ENCODE measurements at regions not wholly inside any gene's neighbourhood (a gene's known extent, or its start where the extent isn't known, plus 50 kb on each side); places are given as distances from the start of the nearest gene placed in this dataset.

DNA sequence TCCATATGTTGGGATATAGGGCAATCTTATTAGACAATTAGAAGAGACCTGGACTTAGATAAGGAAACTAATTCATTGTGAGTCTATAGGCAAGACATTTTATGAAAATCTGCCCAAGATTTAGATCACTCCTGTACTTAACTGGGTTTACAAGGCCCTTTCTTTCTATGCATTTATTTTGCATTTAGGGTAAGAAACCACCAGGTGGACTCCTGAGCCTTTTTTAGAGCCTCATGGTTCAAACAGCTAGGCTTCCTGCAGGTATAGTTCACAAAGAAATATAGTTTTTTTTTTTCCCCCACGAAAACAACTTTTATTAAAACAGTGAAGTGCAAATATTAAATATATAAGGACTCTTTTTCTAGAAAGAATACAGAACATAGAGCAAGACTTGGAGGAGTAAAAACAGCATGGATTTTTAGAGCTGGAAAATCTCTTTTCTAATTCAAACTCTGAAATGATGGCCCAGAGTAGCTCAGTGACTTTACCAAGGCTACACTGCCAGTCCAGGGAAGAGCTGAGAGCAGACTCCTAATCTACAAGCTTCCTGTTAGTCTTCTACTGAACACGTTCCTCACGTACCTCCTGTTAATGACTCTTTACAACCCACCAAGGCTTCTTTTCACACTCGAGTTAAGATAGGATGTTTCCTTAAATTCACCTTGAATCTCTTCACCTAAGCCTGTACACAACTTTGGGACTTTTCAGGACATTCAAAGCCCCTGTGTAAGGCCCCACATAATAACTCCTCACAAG lies 400.9 kb upstream of the ATP11B start:
- no TSS peak for BruUV-seq (replicated peaks)
- H3K4me1 ChIP-seq (replicated peaks; ENCODE audit: insufficient read depth): peaks cover 22% of the 10 kb centered on the region
- H3F3A ChIP-seq (ENCODE audit: insufficient read depth, low read depth): peaks cover 9% of the 10 kb centered on the region
- H3K4me2 ChIP-seq: no peak overlapping the region
- no peaks in the 10 kb centered on the region for H3K79me2 ChIP-seq (ENCODE audit: low read depth)
- H3K4me3 ChIP-seq: no peak overlapping the region
- TF ChIP-seq EZH2 (IDR thresholded peaks at IDR 0.05; ENCODE audit: low read depth): no peak
- TF ChIP-seq, protein P1, sequence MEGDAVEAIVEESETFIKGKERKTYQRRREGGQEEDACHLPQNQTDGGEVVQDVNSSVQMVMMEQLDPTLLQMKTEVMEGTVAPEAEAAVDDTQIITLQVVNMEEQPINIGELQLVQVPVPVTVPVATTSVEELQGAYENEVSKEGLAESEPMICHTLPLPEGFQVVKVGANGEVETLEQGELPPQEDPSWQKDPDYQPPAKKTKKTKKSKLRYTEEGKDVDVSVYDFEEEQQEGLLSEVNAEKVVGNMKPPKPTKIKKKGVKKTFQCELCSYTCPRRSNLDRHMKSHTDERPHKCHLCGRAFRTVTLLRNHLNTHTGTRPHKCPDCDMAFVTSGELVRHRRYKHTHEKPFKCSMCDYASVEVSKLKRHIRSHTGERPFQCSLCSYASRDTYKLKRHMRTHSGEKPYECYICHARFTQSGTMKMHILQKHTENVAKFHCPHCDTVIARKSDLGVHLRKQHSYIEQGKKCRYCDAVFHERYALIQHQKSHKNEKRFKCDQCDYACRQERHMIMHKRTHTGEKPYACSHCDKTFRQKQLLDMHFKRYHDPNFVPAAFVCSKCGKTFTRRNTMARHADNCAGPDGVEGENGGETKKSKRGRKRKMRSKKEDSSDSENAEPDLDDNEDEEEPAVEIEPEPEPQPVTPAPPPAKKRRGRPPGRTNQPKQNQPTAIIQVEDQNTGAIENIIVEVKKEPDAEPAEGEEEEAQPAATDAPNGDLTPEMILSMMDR (conservative IDR thresholded peaks at IDR 0.05): no peak; the same call in 1 of the 2 replicates
- no peak overlapping the region for H2AFZ ChIP-seq
- intact Hi-C loops (cut with micrococcal nuclease; ENCODE audit: unreplicated experiment): no loop called here
- no peak overlapping the region for H3K27ac ChIP-seq
- ChIA-PET POLR2A (ENCODE audit: unreplicated experiment) (no interaction called here), CTCF (no interaction called here)
- no peaks in the 10 kb centered on the region for H3K27me3 ChIP-seq (ENCODE audit: insufficient read depth, low read depth)
- no peak for DNase-seq
- no peaks in the 10 kb centered on the region for H4K20me1 ChIP-seq (ENCODE audit: insufficient read depth)
- H3K9me3 ChIP-seq (ENCODE audit: insufficient read depth, low read depth): no peaks in the 10 kb centered on the region
- no peaks in the 10 kb centered on the region for H3K9me2 ChIP-seq (ENCODE audit: insufficient read depth)
- H3K36me3 ChIP-seq (ENCODE audit: low read depth): no peaks in the 10 kb centered on the region

DNA sequence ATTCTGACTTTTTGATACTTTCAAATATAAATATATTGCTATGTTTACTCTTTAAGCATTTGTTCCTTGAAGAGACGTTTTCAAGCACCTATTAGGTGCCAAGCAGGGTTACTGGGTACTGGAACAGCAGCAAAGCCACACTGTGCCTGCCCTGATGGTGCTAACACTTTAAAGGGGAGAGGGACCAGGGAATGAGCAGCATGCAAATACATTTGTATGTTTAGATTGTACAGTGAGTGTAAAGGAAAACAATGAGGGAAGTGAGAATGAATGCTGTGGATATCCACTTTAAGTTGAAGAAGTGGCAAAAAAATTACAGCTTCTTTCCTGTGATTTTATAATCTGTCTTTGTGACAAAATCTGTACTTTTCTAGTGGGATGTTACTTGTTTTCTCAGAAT lies 400.2 kb upstream of the ATP11B start:
- no peak overlapping the region for H3K27ac ChIP-seq
- BruUV-seq (replicated peaks): no TSS peak
- H3K9me2 ChIP-seq (ENCODE audit: insufficient read depth): no peaks in the 10 kb centered on the region
- H3K79me2 ChIP-seq (ENCODE audit: low read depth): no peaks in the 10 kb centered on the region
- H3K4me3 ChIP-seq: no peak overlapping the region
- H4K20me1 ChIP-seq (ENCODE audit: insufficient read depth): no peaks in the 10 kb centered on the region
- POLR2A ChIA-PET (ENCODE audit: unreplicated experiment): no interaction called here
- no peaks in the 10 kb centered on the region for H3K36me3 ChIP-seq (ENCODE audit: low read depth)
- DNase-seq: no peak
- H3F3A ChIP-seq (ENCODE audit: insufficient read depth, low read depth): peaks cover 9% of the 10 kb centered on the region
- TF ChIP-seq EZH2 (IDR thresholded peaks at IDR 0.05; ENCODE audit: low read depth): no peak
- TF ChIP-seq, protein P1 (conservative IDR thresholded peaks at IDR 0.05): no peak
- H3K27me3 ChIP-seq (ENCODE audit: insufficient read depth, low read depth): no peaks in the 10 kb centered on the region
- no peak overlapping the region for H2AFZ ChIP-seq
- no peak overlapping the region for H3K4me2 ChIP-seq
- intact Hi-C loops (cut with micrococcal nuclease; ENCODE audit: unreplicated experiment): no loop called here
- CTCF ChIA-PET: no interaction called here
- peaks cover 18% of the 10 kb centered on the region for H3K4me1 ChIP-seq (replicated peaks; ENCODE audit: insufficient read depth)
- no peaks in the 10 kb centered on the region for H3K9me3 ChIP-seq (ENCODE audit: insufficient read depth, low read depth)

DNA sequence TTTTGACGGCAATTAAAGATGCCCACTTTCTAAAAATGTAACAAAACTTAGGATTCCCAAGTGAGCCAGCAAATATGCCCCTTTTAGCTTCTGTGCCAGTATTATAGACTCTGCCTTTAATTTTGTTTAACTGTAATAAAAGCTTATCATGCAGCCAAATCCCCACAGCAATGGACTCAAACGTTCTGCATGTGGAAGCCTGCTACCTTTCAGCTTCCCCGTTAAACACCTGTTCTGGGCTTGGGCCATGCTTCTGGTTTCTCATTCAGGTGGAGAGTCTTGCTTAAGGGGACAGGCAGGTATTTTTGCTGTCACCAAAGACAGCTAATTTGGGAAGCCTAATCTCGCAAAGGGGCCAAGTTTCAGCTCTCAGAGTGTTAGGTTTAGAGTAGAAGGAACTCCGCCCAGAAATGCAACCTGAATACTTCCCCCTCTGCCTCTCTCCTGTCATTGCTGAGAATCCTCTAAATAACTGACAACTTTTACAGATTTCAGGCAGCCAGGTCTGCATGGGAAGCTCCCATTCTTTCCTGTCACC lies 399.4 kb upstream of the ATP11B start:
- Histone ChIP-seq H3K79me2 (ENCODE audit: low read depth) (no peaks in the 10 kb centered on the region), H3K27me3 (ENCODE audit: insufficient read depth, low read depth) (no peaks in the 10 kb centered on the region), H2AFZ (no peak overlapping the region), H3K4me1 (replicated peaks; ENCODE audit: insufficient read depth) (peaks cover 10% of the 10 kb centered on the region), H3K4me2 (no peak overlapping the region), H3K9me3 (ENCODE audit: insufficient read depth, low read depth) (no peaks in the 10 kb centered on the region), H3K4me3 (no peak overlapping the region), H3F3A (ENCODE audit: insufficient read depth, low read depth) (peaks cover 5% of the 10 kb centered on the region), H3K9me2 (ENCODE audit: insufficient read depth) (no peaks in the 10 kb centered on the region), H4K20me1 (ENCODE audit: insufficient read depth) (no peaks in the 10 kb centered on the region), H3K36me3 (ENCODE audit: low read depth) (no peaks in the 10 kb centered on the region), H3K27ac (no peak overlapping the region)
- intact Hi-C loops (cut with micrococcal nuclease; ENCODE audit: unreplicated experiment): no loop called here
- no TSS peak for BruUV-seq (replicated peaks)
- no peak for DNase-seq
- TF ChIP-seq EZH2 (IDR thresholded peaks at IDR 0.05; ENCODE audit: low read depth): no peak
- TF ChIP-seq, protein P1 (conservative IDR thresholded peaks at IDR 0.05): no peak
- ChIA-PET CTCF (no interaction called here), POLR2A (ENCODE audit: unreplicated experiment) (no interaction called here)

Data from PC-9 (cell line).